ENCODE measurements at regions not wholly inside any gene's neighbourhood (a gene's known extent, or its start where the extent isn't known, plus 50 kb on each side); places are given as distances from the start of the nearest gene placed in this dataset.

DNA sequence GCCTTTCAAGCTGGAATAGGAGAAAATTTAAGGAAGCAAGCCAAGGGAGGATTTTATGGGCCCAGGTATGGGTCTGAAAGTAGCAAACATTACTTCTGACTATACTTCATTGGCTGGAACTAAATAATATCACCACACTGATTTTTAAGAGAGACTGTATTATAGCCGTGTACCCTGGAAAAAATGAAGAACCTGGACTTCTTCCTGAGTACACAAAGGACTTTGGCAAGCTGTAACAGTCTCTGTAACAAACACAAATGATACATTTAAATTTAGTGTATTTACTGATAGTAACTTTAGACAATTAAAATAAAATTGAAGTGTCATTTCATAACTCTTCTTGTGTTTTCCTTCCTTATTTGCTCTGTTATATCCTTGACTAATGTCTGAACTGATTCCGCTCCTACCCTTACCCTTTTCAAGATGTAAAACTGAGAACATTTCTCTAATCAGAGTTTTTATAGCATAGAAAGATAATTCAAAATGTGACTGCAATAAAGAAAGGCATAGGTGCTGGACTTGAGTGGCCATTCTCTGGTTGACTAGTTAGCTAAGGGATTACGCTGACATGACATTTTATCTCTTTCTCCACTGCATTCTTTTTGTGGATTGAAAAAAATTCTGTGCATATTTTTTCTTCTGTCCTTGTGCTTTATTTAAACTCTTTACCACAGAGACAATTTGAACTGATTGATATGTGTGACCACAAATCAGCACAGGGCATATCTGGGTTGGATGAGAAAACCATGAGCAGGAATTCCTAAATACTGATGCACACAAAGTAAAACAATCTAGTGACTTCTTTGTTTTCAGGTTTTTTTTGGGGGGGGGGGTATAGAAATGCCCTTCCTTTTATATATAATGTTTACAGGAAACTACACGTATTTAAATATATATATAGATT lies 349.7 kb downstream of the MDFIC start:
- H3K27ac ChIP-seq (ENCODE audit: insufficient read depth, low read depth, low read length) = no peak overlapping the region
- H3K9me1 ChIP-seq (replicated peaks; ENCODE audit: control insufficient read depth, extremely low read depth, insufficient read depth, low read length) = no peaks in the 10 kb centered on the region
- TF ChIP-seq EZH2 (IDR thresholded peaks at IDR 0.05; ENCODE audit: borderline replicate concordance, low read depth, low read length, severe bottlenecking) = no peak
- no peak for TF ChIP-seq CTCF (IDR thresholded peaks at IDR 0.05; ENCODE audit: extremely low read depth in 1 of 2, insufficient read depth in 1 of 2, low read depth in 1 of 2, low read length in 2 of 2)
- no peak for TF ChIP-seq GATA2 (IDR thresholded peaks at IDR 0.05; ENCODE audit: insufficient read depth, insufficient read length, low read depth, low read length)
- TF ChIP-seq JUN (IDR thresholded peaks at IDR 0.05; ENCODE audit: borderline replicate concordance, insufficient read depth, insufficient read length, low read depth) = no peak
- no peak for TF ChIP-seq MYC (IDR thresholded peaks at IDR 0.05; ENCODE audit: low read depth, low read length)
- no peak for TF ChIP-seq FOS (IDR thresholded peaks at IDR 0.05; ENCODE audit: borderline replicate concordance, insufficient read depth, low read length)
- TF ChIP-seq POLR2AphosphoS5 (IDR thresholded peaks at IDR 0.05; ENCODE audit: insufficient read depth, low read depth, low read length) = no peak
- no peak for TF ChIP-seq POLR2A (IDR thresholded peaks at IDR 0.05; ENCODE audit: low read depth, low read length)
- TF ChIP-seq, protein P1, sequence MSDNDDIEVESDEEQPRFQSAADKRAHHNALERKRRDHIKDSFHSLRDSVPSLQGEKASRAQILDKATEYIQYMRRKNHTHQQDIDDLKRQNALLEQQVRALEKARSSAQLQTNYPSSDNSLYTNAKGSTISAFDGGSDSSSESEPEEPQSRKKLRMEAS (IDR thresholded peaks at IDR 0.05; ENCODE audit: insufficient read depth, insufficient read length) = no peak
- peaks cover 0 to 3% of the 10 kb centered on the region in 2 experiments for H3K27me3 ChIP-seq (ENCODE audit: control insufficient read depth in 2 of 2, insufficient read depth in 2 of 2, low read length in 2 of 2)
- H4K20me1 ChIP-seq (replicated peaks; ENCODE audit: control insufficient read depth, extremely low read depth, insufficient read depth, low read length) = no peaks in the 10 kb centered on the region
- H3K4me1 ChIP-seq (ENCODE audit: control insufficient read depth, extremely low read depth, insufficient read depth, low read length) = no peaks in the 10 kb centered on the region
- no peaks in the 10 kb centered on the region for H3K9me3 ChIP-seq (replicated peaks; ENCODE audit: control insufficient read depth, insufficient read depth, low read length)
- no peaks in the 10 kb centered on the region for H3K79me2 ChIP-seq (ENCODE audit: control insufficient read depth, insufficient read depth, low read length)
- ChIA-PET POLR2A (no interaction called here), CTCF (no interaction called here)
- dilution Hi-C loops (cut with MboI; ENCODE audit: extremely low pct_ligation_motif_present, low sequenced_read_pairs) = no loop called here
- H3K36me3 ChIP-seq (ENCODE audit: control insufficient read depth in 2 of 2, extremely low read depth in 1 of 2, insufficient read depth in 2 of 2, low read length in 2 of 2) = no peaks in the 10 kb centered on the region
- H2AFZ ChIP-seq (ENCODE audit: low read depth, low read length) = no peak overlapping the region
- intact Hi-C loops (cut with micrococcal nuclease) = no loop called here
- BruUV-seq (replicated peaks) = no TSS peak
- DNase-seq (ENCODE audit: low read depth, low spot score) = no peak
- H3K4me3 ChIP-seq (replicated peaks in 1 of 3; ENCODE audit: insufficient read depth in 1 of 3, low read depth in 1 of 3, low read length in 3 of 3) = no peak overlapping the region
- no peak overlapping the region for H3K4me2 ChIP-seq (ENCODE audit: insufficient read depth, low read length)
- no peak overlapping the region for H3K9ac ChIP-seq (replicated peaks; ENCODE audit: extremely low read depth, insufficient read depth, low read length)
- FAIRE-seq = no peak

All from endothelial cell of umbilical vein (primary cell).